ENCODE measurements at regions not wholly inside any gene's neighbourhood (a gene's known extent, or its start where the extent isn't known, plus 50 kb on each side); places are given as distances from the start of the nearest gene placed in this dataset.

DNA sequence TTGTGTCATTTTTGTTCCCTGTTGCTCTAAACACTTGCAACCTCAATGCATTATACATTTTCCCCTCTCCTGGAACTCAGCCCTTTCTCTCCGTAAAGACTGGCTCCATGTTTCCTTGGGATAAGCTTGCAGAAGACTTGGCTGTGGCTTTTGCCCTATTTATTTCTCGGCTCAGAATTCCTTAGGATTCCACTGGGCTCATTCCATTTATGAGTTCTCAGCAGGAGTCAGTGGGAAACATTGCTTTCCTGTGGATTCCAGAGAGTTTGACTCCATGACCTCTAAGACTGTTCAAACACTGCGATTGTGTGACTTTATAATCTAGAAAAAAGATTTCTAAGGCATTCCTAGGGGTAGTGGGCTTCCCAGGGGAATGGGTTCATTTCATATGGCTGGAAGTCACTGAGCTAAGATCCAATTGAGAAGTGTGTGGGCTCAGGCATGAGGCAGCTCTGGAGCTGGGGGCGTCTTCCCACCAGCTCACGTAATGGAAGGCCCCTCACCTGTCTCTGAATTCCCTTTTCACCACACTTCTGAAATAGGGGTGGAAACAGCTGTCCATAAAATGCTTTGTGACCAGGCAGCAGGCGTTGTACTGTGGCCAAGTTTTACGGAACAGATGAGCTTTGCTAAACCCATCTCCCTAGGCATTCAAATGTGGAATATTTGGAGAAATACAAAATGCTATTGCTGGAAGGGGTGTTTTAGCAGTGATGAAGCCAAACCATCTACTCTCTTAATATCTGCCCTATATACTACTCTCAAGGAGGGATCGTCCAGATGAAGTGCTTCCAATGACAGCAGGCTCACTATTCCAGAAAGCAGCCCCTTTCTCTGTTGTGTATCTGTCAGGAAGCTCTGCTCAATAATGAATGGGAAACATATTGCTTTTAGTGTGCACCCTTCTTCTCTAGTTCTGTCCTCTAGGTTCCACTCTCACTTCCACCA, 91.8 kb upstream of the BCL6 start:
- no peak overlapping the region for H3K27ac ChIP-seq
- TF ChIP-seq, protein P1, sequence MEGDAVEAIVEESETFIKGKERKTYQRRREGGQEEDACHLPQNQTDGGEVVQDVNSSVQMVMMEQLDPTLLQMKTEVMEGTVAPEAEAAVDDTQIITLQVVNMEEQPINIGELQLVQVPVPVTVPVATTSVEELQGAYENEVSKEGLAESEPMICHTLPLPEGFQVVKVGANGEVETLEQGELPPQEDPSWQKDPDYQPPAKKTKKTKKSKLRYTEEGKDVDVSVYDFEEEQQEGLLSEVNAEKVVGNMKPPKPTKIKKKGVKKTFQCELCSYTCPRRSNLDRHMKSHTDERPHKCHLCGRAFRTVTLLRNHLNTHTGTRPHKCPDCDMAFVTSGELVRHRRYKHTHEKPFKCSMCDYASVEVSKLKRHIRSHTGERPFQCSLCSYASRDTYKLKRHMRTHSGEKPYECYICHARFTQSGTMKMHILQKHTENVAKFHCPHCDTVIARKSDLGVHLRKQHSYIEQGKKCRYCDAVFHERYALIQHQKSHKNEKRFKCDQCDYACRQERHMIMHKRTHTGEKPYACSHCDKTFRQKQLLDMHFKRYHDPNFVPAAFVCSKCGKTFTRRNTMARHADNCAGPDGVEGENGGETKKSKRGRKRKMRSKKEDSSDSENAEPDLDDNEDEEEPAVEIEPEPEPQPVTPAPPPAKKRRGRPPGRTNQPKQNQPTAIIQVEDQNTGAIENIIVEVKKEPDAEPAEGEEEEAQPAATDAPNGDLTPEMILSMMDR (conservative IDR thresholded peaks at IDR 0.05) = no peak
- TF ChIP-seq ZFX (IDR thresholded peaks at IDR 0.05) = no peak

DNA sequence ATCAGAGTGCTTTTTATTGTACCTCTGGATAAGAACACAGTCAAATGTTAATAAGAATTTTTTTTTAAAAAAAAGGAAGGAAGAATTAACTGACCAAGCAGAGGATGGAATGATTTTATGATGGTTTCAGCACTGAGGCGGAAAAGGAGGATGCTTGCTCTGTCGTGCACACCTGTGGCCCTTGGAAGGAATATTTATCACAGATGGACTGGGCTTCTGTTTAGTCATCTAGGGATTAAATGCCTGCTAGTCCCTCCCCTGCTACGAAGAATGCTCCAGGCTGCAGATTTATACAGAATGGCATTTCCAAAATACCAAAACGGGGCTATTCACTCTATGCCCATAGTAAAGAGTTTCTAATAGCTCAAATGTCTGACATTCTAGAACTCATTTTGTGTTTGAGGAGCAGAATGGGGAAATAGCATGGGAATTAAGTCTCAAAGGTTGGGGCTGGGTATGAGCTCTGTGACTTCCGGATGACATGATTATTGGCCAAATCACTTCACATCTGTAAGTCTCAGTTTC, 92.8 kb upstream of the BCL6 start:
- TF ChIP-seq, protein P1 (conservative IDR thresholded peaks at IDR 0.05) = no peak
- no peak for TF ChIP-seq ZFX (IDR thresholded peaks at IDR 0.05)
- no peak overlapping the region for H3K27ac ChIP-seq

DNA sequence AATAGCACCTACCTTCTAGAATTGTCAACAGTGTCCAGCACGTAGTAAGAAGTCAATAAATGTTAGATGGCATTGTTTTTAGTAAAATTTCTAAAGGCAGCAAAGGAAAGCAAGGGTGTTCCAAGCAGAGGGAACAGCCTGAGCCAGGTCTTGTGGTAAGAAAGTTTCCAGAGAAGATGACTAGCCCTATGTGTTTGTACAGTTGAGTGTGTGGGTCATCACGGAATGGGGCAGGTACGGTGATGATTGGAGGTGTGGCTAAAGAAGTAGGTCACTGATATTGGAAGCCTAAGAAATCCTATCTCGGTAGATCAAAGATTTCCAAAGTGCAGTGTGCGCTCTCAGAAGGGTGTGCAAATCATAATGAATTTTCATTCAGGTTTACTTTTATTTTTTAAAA, 94.2 kb upstream of the BCL6 start:
- H3K27ac ChIP-seq = no peak overlapping the region
- no peak for TF ChIP-seq ZFX (IDR thresholded peaks at IDR 0.05)

DNA sequence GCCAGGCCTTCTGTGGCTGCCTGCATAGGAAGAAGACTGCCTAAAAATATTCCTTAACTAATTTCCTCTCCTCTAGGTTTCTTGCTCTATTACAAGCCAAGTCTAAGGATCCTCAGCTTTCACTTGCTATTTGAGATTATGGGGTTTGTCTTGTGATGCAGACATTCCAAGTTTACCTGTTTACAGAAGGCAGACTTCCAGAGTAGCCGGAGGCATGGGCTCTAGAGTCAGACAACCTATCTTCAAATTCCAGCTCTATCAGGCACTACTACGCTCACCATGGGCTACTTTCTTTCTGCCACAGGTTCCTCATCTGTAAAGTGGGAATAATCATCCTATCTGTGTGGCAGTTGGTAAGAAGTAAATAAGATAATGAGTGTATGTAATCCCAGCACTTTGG, 95.6 kb upstream of the BCL6 start:
- TF ChIP-seq, protein P1 (conservative IDR thresholded peaks at IDR 0.05) = no peak
- no peak for TF ChIP-seq ZFX (IDR thresholded peaks at IDR 0.05)
- H3K27ac ChIP-seq = no peak overlapping the region

DNA sequence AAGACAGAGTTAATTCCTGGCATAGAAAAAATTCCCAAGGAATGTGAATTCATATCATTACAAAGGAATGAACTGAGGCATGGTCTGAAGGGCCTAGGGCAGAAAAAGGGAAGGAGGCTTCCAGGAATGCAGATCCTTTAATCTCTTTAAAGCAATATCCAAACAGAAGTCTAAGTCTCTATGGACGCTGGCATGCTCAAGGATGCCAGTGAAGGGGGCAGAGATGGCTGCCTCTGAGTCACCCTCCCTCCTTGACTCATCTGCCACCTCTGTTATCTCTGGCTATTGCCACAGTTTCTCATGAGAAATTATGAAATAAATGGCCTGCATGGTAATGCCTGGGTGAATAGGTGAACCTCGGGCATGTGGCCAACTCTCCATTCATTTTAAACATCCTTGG, 96.3 kb upstream of the BCL6 start:
- TF ChIP-seq, protein P1 (conservative IDR thresholded peaks at IDR 0.05) = no peak
- TF ChIP-seq ZFX (IDR thresholded peaks at IDR 0.05) = no peak

DNA sequence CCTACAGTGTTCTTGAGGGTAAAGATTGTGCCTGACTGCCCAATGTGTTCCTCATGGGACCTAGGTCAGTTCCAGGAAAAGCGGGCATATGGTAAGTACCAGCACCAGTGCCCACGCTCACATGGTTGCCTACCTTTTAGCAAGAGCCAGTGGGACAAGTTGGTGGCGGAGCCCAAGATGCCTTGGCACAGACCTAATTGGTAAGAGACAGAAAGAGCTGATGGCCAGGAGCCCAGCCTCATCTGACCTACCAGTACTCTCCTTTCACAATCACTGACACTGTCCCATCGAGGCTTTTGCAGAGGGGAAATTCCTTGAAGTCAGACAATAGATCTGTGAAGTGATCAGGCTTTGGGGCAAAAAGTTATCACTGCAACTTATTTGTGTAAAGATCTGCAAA, 98.4 kb upstream of the BCL6 start:
- H3K27ac ChIP-seq = no peak overlapping the region
- no peak for TF ChIP-seq ZFX (IDR thresholded peaks at IDR 0.05)
- TF ChIP-seq, protein P1 (conservative IDR thresholded peaks at IDR 0.05) = no peak

More for the DNA sequence above, 96.3 kb upstream of the BCL6 start:
- no peak overlapping the region for H3K27ac ChIP-seq

DNA sequence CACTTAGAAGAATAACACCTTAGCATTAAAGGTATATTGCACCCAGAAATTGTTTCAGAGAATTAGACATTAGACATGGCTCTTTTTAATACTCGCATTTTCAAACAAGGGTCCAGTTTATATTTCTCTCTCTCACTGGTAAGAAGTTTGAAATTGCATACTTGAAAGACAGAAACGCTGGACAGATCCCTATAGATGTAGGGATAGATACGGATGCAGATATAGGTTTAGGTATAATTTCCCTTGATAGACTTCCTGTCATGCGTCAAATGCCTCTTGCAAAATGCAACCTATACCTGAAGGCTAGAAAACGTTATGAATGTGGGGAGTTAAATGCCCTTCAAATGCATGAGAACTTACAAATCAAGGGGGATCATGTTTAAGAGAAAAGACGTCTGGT, 99.4 kb upstream of the BCL6 start:
- H3K27ac ChIP-seq = no peak overlapping the region
- TF ChIP-seq, protein P1 (conservative IDR thresholded peaks at IDR 0.05) = no peak
- TF ChIP-seq ZFX (IDR thresholded peaks at IDR 0.05) = no peak
